Endothelial cell of umbilical vein (primary cell): ENCODE measurements at regions not wholly inside any gene's neighbourhood (a gene's known extent, or its start where the extent isn't known, plus 50 kb on each side); places are given as distances from the start of the nearest gene placed in this dataset.

Experiments
- CTCF ChIP-seq, 2 donors: IDR thresholded peaks; 1 replicate in 1 of 2; 2 replicates in 1 of 2; pipeline ENCODE4 v1.5.1; 2011; ENCODE audit warnings: low read length in 2 of 2, mild to moderate bottlenecking in 2 of 2, moderate library complexity in 2 of 2, control low read depth in 1 of 2, inconsistent platforms in 1 of 2, low read depth in 1 of 2; ENCODE audit not compliant: insufficient read depth in 1 of 2; ENCODE audit errors: extremely low read depth in 1 of 2
- FOS ChIP-seq: IDR thresholded peaks from 2 replicates; pipeline ENCODE4 v1.6.1; 2011; ENCODE audit warnings: mild to moderate bottlenecking, low read length, moderate library complexity, borderline replicate concordance; ENCODE audit not compliant: insufficient read depth
- JUN ChIP-seq: IDR thresholded peaks from 2 replicates; pipeline ENCODE4 v1.6.1; 2011; ENCODE audit warnings: borderline replicate concordance, low read depth; ENCODE audit not compliant: insufficient read length, insufficient read depth
- MYC ChIP-seq: IDR thresholded peaks from one replicate; pipeline ENCODE4 v1.6.1; 2011; ENCODE audit warnings: mild to moderate bottlenecking, low read depth, low read length
- POLR2A ChIP-seq: IDR thresholded peaks from 2 replicates; pipeline ENCODE4 v1.6.1; 2012; ENCODE audit warnings: low read depth, mild to moderate bottlenecking, control low read depth, low read length
- POLR2AphosphoS5 ChIP-seq: IDR thresholded peaks from 2 replicates; pipeline ENCODE4 v1.6.1; 2012; ENCODE audit warnings: low read depth, mild to moderate bottlenecking, control low read depth, low read length, moderate library complexity; ENCODE audit not compliant: insufficient read depth
- TF ChIP-seq, protein P1 (sequence below): IDR thresholded peaks from 2 replicates; pipeline ENCODE4 v1.6.1; 2011; ENCODE audit not compliant: insufficient read depth, insufficient read length

DNA sequence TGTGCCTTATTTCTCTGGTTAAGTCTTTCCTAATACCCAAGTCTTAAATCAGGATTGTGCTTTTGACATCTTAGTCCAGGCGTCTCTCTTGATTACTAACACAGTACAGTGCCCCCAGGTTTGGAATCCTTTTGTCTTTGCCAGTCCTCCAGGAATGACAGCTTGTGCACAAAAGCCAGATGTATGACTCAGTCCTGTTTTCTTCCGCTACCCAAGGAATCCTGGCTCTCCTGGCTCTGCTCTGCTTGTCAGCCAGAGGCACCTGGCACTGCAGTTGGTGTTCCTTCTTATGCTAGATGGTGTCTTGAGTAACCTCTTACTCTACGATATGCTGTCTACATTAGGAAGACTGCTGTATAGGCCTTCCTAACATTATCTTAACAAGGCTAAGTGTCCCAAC lies 728.2 kb upstream of the NECTIN3 start:
- TF ChIP-seq FOS (peak; percentile 25), CTCF (IDR thresholded peaks at IDR 0.05; ENCODE audit: extremely low read depth in 1 of 2, insufficient read depth in 1 of 2, low read depth in 1 of 2, low read length in 2 of 2) (no peak), POLR2A (no peak), JUN (peak; percentile 68), MYC (no peak), POLR2AphosphoS5 (no peak)
- TF ChIP-seq, protein P1, sequence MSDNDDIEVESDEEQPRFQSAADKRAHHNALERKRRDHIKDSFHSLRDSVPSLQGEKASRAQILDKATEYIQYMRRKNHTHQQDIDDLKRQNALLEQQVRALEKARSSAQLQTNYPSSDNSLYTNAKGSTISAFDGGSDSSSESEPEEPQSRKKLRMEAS, result no peak
